ENCODE measurements at regions not wholly inside any gene's neighbourhood (a gene's known extent, or its start where the extent isn't known, plus 50 kb on each side); places are given as distances from the start of the nearest gene placed in this dataset.

- ChIA-PET CTCF (interaction anchor here (1.0 to 1.4 kb wide), 3 partner anchors 428 to 546 kb away, joined by 3 read pairs; no protein-coding TSS in a partner anchor), POLR2A (no interaction called here)
- TF ChIP-seq KDM1A (IDR thresholded peaks at IDR 0.05; ENCODE audit: low read depth), result no peak
- no peak for TF ChIP-seq PHF8 (IDR thresholded peaks at IDR 0.05; ENCODE audit: borderline replicate concordance, low read depth)
- no peak for TF ChIP-seq SREBF2 (IDR thresholded peaks at IDR 0.05)
- TF ChIP-seq E2F6 (IDR thresholded peaks at IDR 0.05; ENCODE audit: borderline replicate concordance, low read depth), result no peak
- TF ChIP-seq FOXS1 (CRISPR knock-in tag; IDR thresholded peaks at IDR 0.05), result no peak
- no peak for TF ChIP-seq NFE2L2 (conservative IDR thresholded peaks at IDR 0.05; ENCODE audit: low read length)
- TF ChIP-seq JUNB (IDR thresholded peaks at IDR 0.05), result no peak
- no peak for TF ChIP-seq CBX2 (IDR thresholded peaks at IDR 0.05; ENCODE audit: borderline replicate concordance, low read depth)
- no peak for TF ChIP-seq RNF2 (IDR thresholded peaks at IDR 0.05; ENCODE audit: borderline replicate concordance, low read depth)
- TF ChIP-seq HMGXB4 (CRISPR knock-in tag; IDR thresholded peaks at IDR 0.05; ENCODE audit: borderline replicate concordance), result no peak
- TF ChIP-seq ZC3H11A (IDR thresholded peaks at IDR 0.05), result no peak
- no peak for TF ChIP-seq BHLHE40 (IDR thresholded peaks at IDR 0.05; ENCODE audit: low read depth, low read length)
- TF ChIP-seq CEBPB (IDR thresholded peaks at IDR 0.05), result no peak
- DNase-seq (ENCODE audit: low read depth in 1 of 2, low spot score in 1 of 2) (no peak), ATAC-seq (no peak; a peak in 1 of 6 replicates), FAIRE-seq (no peak)
- Histone ChIP-seq H3K27ac (peak overlapping the region; percentile 56 to 72), H3K9me3 (peaks cover 3% of the 10 kb centered on the region; the same call in 1 of the 3 replicates), H3K4me1 (peaks cover 30% of the 10 kb centered on the region), H3K4me3 (no peak overlapping the region), H3K4me2 (no peak overlapping the region; the same call in 2 of the 3 replicates)
- 55% methylated on average over 3 of the region's 3 CpGs for WGBS (ENCODE audit: missing lambda C conversion rate)
Measured at GRCh38 chr9:116100711-116101121, 52.9 kb upstream of the PAPPA start.

- peaks cover 22% of the 10 kb centered on the region for H3K4me1 ChIP-seq
- peak; percentile 58 to 76; a peak in 4 of 6 replicates for ATAC-seq
- H3K9me3 ChIP-seq, result peaks cover 3% of the 10 kb centered on the region; the same call in 1 of the 3 replicates
- peak; percentile 89 for FAIRE-seq
- peak; percentile 8 to 50 for DNase-seq (ENCODE audit: low read depth in 1 of 2, low spot score in 1 of 2)
- WGBS (ENCODE audit: missing lambda C conversion rate), result 6% methylated on average over 1 of the region's 1 CpG
- H3K27ac ChIP-seq, result peak overlapping the region; percentile 56 to 72
- H3K4me3 ChIP-seq, result no peak overlapping the region
- H3K4me2 ChIP-seq, result peak overlapping the region; percentile 40
- ChIA-PET CTCF (interaction anchor here (0.6 to 1.4 kb wide), 4 partner anchors 10 to 1750 kb away, joined by 3 read pairs; no protein-coding TSS in a partner anchor), POLR2A (interaction anchor here (1.5 kb wide), 1 partner anchor 51 kb away, joined by 12 read pairs; the partner anchor contains the start of gene PAPPA)
- TF ChIP-seq PBX3 (IDR thresholded peaks at IDR 0.05) (no peak), BCL3 (IDR thresholded peaks at IDR 0.05) (0 out of 3 replicates have a peak, but pooled peaks have one; percentile 45), CHD2 (IDR thresholded peaks at IDR 0.05; ENCODE audit: low read length, partially characterized antibody) (no peak), HEYL (CRISPR knock-in tag; IDR thresholded peaks at IDR 0.05) (no peak), SMC3 (IDR thresholded peaks at IDR 0.05) (0 out of 3 replicates have a peak, but pooled peaks have one; percentile 22), RAD21 (conservative IDR thresholded peaks at IDR 0.05 in 1 of 2, IDR thresholded peaks at IDR 0.05 in 1 of 2) (0 out of 5 replicates have a peak, but pooled peaks of 1 of the 2 experiments have one; percentile 24), EP300 (IDR thresholded peaks at IDR 0.05) (peak; percentile 46 to 49; a peak in 2 of 5 replicates), CEBPB (IDR thresholded peaks at IDR 0.05) (peak; percentile 92 to 93), HOXB5 (CRISPR knock-in tag; IDR thresholded peaks at IDR 0.05) (no peak), NR3C1 (IDR thresholded peaks at IDR 0.05) (no peak), FOSL2 (IDR thresholded peaks at IDR 0.05) (peak; percentile 89), FOSL2 (CRISPR knock-in tag; IDR thresholded peaks at IDR 0.05) (peak; percentile 94), HES2 (IDR thresholded peaks at IDR 0.05) (peak; percentile 63; the same call in 1 of the 2 replicates), MAZ (IDR thresholded peaks at IDR 0.05; ENCODE audit: borderline replicate concordance, low read depth, low read length) (no peak), POLR2AphosphoS2 (conservative IDR thresholded peaks at IDR 0.05; ENCODE audit: low read length) (no peak), JUN (IDR thresholded peaks at IDR 0.05) (peak in 1 of 2 experiments; percentile 69; a peak in 1 of 5 replicates), ATOH8 (CRISPR knock-in tag; IDR thresholded peaks at IDR 0.05; ENCODE audit: low read depth) (no peak), FOSB (CRISPR knock-in tag; IDR thresholded peaks at IDR 0.05) (no peak), JUNB (IDR thresholded peaks at IDR 0.05) (peak; percentile 90), ESRRA (IDR thresholded peaks at IDR 0.05; ENCODE audit: borderline replicate concordance, low read length) (no peak)
Measured at GRCh38 chr9:116101516-116101915, 52.1 kb upstream of the PAPPA start.
